GM06990 (cell line): ENCODE measurements at regions not wholly inside any gene's neighbourhood (a gene's known extent, or its start where the extent isn't known, plus 50 kb on each side); places are given as distances from the start of the nearest gene placed in this dataset.

Source experiments
- DNase-seq: peaks from one replicate; pipeline ENCODE4 v3.0.0-alpha.2; 2011; ENCODE audit not compliant: insufficient read length; ENCODE audit errors: extremely low read depth
- H3K27me3 ChIP-seq: replicated peaks from 2 replicates; pipeline ENCODE4 v1.6.0; 2011; ENCODE audit warnings: low read length; ENCODE audit not compliant: control insufficient read depth, insufficient read depth
- H3K36me3 ChIP-seq: 2 replicates; pipeline ENCODE4 v1.5.1; 2011; ENCODE audit warnings: low read length; ENCODE audit not compliant: control insufficient read depth, insufficient read depth
- H3K4me3 ChIP-seq: replicated peaks from 2 replicates; pipeline ENCODE4 v1.5.1; 2011; ENCODE audit warnings: low read depth, mild to moderate bottlenecking, control low read depth, low read length
- TF ChIP-seq, protein P1 (sequence below): IDR thresholded peaks from 2 replicates; pipeline ENCODE4 v1.5.1; 2011; ENCODE audit warnings: low read length, control low read depth, mild to moderate bottlenecking, inconsistent platforms; ENCODE audit not compliant: insufficient read depth, poor library complexity, severe bottlenecking

DNA sequence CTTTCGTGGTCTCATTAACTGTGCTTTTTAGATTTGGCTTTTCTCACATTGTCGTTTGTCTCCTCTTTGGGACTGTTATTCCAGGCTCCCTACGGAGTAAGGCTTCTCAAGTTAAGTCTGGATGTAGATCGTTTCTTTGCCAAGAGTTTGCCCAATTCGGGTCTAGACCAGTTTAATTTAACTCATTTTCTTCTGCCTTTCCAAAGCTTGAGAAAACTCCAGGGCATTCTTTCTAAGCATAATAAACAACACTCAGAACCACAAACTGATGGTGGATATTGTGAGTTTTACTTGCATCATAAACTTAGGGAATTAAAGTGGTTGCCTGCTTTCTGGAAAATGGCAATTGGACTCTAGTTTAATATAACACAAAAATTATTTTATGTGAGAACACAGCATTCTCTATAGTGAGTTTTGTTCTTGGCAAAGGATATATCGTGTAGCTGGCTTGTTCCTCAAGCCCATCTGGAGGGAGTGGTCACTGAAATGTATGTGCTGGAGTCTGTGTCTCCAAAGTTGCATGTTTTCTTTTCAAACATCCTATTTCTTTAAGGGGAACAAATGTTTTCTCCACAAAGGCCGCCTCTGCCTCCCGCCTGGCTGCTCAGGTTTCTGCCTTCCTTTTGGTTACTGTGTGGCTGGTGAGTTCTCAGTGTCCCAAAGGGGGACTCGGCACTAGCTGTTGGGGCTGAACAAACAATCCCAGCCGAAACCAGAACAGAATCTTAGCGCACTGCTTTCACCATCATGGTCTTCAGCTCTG, 211.3 kb upstream of the FBN2 start:
- no peaks in the 10 kb centered on the region for H3K36me3 ChIP-seq
- DNase-seq: no peak
- TF ChIP-seq, protein P1, sequence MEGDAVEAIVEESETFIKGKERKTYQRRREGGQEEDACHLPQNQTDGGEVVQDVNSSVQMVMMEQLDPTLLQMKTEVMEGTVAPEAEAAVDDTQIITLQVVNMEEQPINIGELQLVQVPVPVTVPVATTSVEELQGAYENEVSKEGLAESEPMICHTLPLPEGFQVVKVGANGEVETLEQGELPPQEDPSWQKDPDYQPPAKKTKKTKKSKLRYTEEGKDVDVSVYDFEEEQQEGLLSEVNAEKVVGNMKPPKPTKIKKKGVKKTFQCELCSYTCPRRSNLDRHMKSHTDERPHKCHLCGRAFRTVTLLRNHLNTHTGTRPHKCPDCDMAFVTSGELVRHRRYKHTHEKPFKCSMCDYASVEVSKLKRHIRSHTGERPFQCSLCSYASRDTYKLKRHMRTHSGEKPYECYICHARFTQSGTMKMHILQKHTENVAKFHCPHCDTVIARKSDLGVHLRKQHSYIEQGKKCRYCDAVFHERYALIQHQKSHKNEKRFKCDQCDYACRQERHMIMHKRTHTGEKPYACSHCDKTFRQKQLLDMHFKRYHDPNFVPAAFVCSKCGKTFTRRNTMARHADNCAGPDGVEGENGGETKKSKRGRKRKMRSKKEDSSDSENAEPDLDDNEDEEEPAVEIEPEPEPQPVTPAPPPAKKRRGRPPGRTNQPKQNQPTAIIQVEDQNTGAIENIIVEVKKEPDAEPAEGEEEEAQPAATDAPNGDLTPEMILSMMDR: no peak
- no peaks in the 10 kb centered on the region for H3K27me3 ChIP-seq
- no peak overlapping the region for H3K4me3 ChIP-seq

DNA sequence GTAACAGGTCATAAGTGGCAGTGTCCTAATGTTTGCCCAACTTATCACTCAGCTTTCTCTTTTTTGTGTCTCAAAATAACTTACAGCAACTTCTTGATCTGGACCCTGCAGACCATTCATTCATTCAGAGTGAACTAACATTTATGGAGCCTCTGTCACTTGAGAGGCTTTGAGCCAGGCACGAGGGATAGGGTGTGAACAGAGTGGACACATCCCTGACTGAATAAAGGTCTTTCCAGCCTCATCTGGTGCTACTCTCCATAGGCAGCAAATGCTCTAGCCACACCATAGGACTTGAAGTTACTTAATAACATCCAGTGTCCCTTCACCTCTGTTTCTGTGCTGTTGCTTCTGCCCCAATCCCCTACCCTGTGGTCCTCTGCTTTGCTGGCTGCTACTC, 212.1 kb upstream of the FBN2 start:
- Histone ChIP-seq H3K36me3 (no peaks in the 10 kb centered on the region), H3K4me3 (no peak overlapping the region), H3K27me3 (no peaks in the 10 kb centered on the region)
- TF ChIP-seq, protein P1: no peak
- DNase-seq: no peak

DNA sequence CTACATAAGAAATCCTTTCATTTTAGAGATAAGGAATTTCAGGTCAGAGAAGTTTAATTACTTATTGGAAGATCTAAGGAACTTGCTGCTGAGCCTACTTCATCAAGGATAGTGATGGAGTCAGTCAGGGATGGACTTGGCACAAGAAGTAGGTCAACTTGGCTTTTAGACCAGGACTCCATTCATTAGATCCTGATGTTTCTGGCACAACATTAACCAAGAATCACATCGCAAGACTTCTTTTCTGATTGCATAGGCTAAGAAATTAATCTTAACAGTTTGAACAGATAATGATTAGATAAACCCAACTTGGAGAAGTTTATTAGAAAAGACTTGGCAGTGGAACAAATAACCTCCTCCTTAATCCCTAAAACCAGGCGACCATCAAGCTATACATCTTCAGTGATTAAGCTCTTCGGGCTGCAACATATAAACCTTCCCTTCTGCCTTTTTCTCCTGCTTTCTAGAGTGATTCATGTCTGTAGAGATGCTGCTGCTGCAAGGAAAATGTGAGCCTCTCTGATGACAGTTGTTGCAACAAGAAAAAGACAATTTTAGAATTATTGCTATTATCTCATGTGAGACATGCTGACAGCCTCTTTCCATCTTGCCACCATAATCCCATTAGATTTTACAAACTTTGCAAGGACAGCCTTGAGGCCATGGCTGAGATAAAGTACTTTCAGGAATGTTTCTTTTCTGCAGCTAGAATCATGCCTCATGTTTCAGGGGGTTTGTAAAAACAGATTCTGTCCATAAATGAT, 207.9 kb upstream of the SLC27A6 start:
- H3K36me3 ChIP-seq: no peaks in the 10 kb centered on the region
- no peaks in the 10 kb centered on the region for H3K27me3 ChIP-seq
- no peak for DNase-seq
- H3K4me3 ChIP-seq: no peak overlapping the region
- TF ChIP-seq, protein P1: no peak

DNA sequence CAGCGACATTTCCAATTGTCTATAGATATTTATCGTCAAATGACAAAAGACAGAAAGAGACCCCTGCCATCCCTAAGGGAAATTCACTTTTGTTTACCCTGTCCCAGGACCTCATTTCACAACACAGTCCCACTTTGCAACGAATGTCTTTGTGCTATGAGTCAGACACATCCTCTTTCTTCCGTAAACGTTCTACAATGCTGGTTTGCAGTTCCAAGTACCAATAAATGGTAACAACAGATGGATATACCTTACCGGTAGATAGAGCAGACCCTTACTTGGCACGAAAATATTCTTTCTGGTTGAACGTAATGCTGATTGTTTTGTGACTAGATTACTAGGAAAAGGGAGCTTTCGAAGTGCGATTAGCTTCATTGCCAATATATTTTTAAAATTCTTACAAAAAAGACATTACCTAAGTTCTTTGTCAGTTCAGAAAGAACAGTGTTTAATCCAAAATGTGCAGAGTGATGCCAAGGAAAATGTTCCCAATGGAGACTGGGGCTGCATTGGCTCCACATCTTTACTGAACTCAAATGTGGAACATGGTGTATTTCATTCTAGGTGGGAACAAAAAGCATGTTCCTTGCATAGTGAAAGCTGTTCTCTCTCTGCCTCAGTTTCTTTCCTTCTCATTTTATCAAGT, 202.5 kb upstream of the SLC27A6 start:
- no peak for DNase-seq
- Histone ChIP-seq H3K4me3 (no peak overlapping the region), H3K36me3 (no peaks in the 10 kb centered on the region), H3K27me3 (no peaks in the 10 kb centered on the region)
- TF ChIP-seq, protein P1: no peak

DNA sequence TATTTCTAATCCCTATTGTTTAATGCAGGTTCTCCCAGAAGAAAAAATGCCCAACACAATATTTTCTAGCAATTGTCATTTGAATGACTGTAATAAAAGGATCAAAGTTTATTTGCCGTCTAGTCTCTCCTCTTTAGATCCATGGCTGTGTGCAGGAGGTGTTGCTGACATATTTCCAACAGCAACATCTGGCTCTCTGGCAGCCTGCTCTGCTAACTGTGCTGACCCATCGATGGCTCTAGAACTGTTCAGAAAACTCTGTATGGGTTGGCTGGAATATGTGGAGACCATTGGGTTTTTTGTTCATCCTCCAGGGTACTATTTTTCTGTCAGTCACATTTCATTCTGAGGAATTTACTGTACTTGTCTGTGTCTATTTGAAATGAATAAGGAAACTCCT, 202.0 kb upstream of the SLC27A6 start:
- DNase-seq: no peak
- Histone ChIP-seq H3K36me3 (no peaks in the 10 kb centered on the region), H3K4me3 (no peak overlapping the region), H3K27me3 (no peaks in the 10 kb centered on the region)
- TF ChIP-seq, protein P1: no peak
